ENCODE measurements at regions not wholly inside any gene's neighbourhood (a gene's known extent, or its start where the extent isn't known, plus 50 kb on each side); places are given as distances from the start of the nearest gene placed in this dataset.
"Not testable (repeated sequence)": the region's sequence is repeated elsewhere in the genome, so short reads cannot be mapped to it uniquely, and the experiment has no call there.

DNA sequence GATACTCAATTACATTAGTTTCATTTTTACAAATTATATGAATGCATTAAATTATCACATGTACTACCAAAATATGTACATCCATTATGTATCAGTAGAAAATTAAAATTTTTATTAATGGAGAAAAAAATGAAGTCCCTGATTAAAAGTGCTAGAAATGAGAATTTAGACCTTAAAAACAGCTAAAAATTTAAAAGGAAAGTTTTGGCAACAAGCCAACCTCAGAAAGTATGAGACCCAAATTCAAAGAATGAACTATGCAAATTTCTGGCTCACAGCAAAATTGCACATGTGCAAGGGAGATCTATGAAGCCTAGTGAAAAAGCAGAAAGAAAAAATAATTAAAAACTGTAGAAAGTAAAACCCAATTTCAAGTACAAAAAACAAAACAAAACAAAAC lies 725.1 kb upstream of the TPTE start:
- not testable (repeated sequence) for DNase-seq (ENCODE audit: low spot score); H3K27ac Mint-ChIP-seq

GRCh38 chr21:9807675-9808074 lies 713.7 kb upstream of the TPTE start:
- H3K4me1 ChIP-seq (ENCODE audit: insufficient read depth); H3K27me3 Mint-ChIP-seq (ENCODE audit: insufficient read depth, low read depth, poor library complexity); H3K4me1 Mint-ChIP-seq; H3K9me2 ChIP-seq (ENCODE audit: insufficient read depth); H3K27ac ChIP-seq (ENCODE audit: low read depth); H3K36me3 Mint-ChIP-seq (ENCODE audit: low read depth); H3K79me2 ChIP-seq (replicated peaks; ENCODE audit: insufficient read depth); DNase-seq (ENCODE audit: low spot score); H4K20me1 ChIP-seq (replicated peaks; ENCODE audit: insufficient read depth); H3K4me3 Mint-ChIP-seq; ATAC-seq; H3F3A ChIP-seq (replicated peaks; ENCODE audit: low read depth); H3K27ac Mint-ChIP-seq; H3K4me3 ChIP-seq; H3K36me3 ChIP-seq (ENCODE audit: insufficient read depth); H2AFZ ChIP-seq; H3K27me3 ChIP-seq (ENCODE audit: insufficient read depth); H3K4me2 ChIP-seq: not testable (repeated sequence)
- H3K9me3 Mint-ChIP-seq = peaks cover 26% of the 10 kb centered on the region

More for the DNA sequence above, 725.1 kb upstream of the TPTE start:
- H3K4me1 Mint-ChIP-seq; H3K27me3 ChIP-seq (ENCODE audit: insufficient read depth); H3K4me3 ChIP-seq; H4K20me1 ChIP-seq (replicated peaks; ENCODE audit: insufficient read depth); H3K9me2 ChIP-seq (ENCODE audit: insufficient read depth); H3K27ac ChIP-seq (ENCODE audit: low read depth); H3K4me3 Mint-ChIP-seq; H3K4me1 ChIP-seq (ENCODE audit: insufficient read depth); H3K27me3 Mint-ChIP-seq (ENCODE audit: insufficient read depth, low read depth, poor library complexity); H3F3A ChIP-seq (replicated peaks; ENCODE audit: low read depth); H3K4me2 ChIP-seq; ATAC-seq; H3K79me2 ChIP-seq (replicated peaks; ENCODE audit: insufficient read depth); H2AFZ ChIP-seq: not testable (repeated sequence)
- Mint-ChIP-seq H3K36me3 (ENCODE audit: low read depth) (peaks cover 46% of the 10 kb centered on the region), H3K9me3 (peaks cover 57% of the 10 kb centered on the region; the same call in 2 of the 3 replicates)
- peaks cover 42% of the 10 kb centered on the region for H3K36me3 ChIP-seq (ENCODE audit: insufficient read depth)

- H3K4me3 ChIP-seq, ATAC-seq: not testable (repeated sequence)
These were observed 710.0 kb upstream of the TPTE start for GRCh38 chr21:9811223-9812004.

GRCh38 chr21:9812507-9812906 lies 708.9 kb upstream of the TPTE start:
- ATAC-seq; H3K27ac ChIP-seq (ENCODE audit: low read depth); H3K36me3 Mint-ChIP-seq (ENCODE audit: low read depth); H3K4me3 ChIP-seq; H3K4me1 ChIP-seq (ENCODE audit: insufficient read depth); H3F3A ChIP-seq (replicated peaks; ENCODE audit: low read depth); H3K36me3 ChIP-seq (ENCODE audit: insufficient read depth); H2AFZ ChIP-seq; H3K4me1 Mint-ChIP-seq; H3K4me2 ChIP-seq; H3K4me3 Mint-ChIP-seq; H3K79me2 ChIP-seq (replicated peaks; ENCODE audit: insufficient read depth); H3K27ac Mint-ChIP-seq; H3K27me3 ChIP-seq (ENCODE audit: insufficient read depth); H4K20me1 ChIP-seq (replicated peaks; ENCODE audit: insufficient read depth); H3K9me2 ChIP-seq (ENCODE audit: insufficient read depth); DNase-seq (ENCODE audit: low spot score); H3K27me3 Mint-ChIP-seq (ENCODE audit: insufficient read depth, low read depth, poor library complexity): not testable (repeated sequence)
- H3K9me3 Mint-ChIP-seq = peaks cover 31% of the 10 kb centered on the region

More at GRCh38 chr21:9811223-9812004, 710.0 kb upstream of the TPTE start:
- H4K20me1 ChIP-seq (replicated peaks; ENCODE audit: insufficient read depth); H3F3A ChIP-seq (replicated peaks; ENCODE audit: low read depth); H3K4me1 ChIP-seq (ENCODE audit: insufficient read depth); H2AFZ ChIP-seq; H3K27me3 Mint-ChIP-seq (ENCODE audit: insufficient read depth, low read depth, poor library complexity); H3K79me2 ChIP-seq (replicated peaks; ENCODE audit: insufficient read depth); H3K36me3 ChIP-seq (ENCODE audit: insufficient read depth); H3K27ac Mint-ChIP-seq; H3K4me2 ChIP-seq; H3K4me1 Mint-ChIP-seq; H3K27ac ChIP-seq (ENCODE audit: low read depth); DNase-seq (ENCODE audit: low spot score); H3K9me2 ChIP-seq (ENCODE audit: insufficient read depth); H3K27me3 ChIP-seq (ENCODE audit: insufficient read depth); H3K36me3 Mint-ChIP-seq (ENCODE audit: low read depth); H3K4me3 Mint-ChIP-seq: not testable (repeated sequence)
- peaks cover 31% of the 10 kb centered on the region for H3K9me3 Mint-ChIP-seq

DNA sequence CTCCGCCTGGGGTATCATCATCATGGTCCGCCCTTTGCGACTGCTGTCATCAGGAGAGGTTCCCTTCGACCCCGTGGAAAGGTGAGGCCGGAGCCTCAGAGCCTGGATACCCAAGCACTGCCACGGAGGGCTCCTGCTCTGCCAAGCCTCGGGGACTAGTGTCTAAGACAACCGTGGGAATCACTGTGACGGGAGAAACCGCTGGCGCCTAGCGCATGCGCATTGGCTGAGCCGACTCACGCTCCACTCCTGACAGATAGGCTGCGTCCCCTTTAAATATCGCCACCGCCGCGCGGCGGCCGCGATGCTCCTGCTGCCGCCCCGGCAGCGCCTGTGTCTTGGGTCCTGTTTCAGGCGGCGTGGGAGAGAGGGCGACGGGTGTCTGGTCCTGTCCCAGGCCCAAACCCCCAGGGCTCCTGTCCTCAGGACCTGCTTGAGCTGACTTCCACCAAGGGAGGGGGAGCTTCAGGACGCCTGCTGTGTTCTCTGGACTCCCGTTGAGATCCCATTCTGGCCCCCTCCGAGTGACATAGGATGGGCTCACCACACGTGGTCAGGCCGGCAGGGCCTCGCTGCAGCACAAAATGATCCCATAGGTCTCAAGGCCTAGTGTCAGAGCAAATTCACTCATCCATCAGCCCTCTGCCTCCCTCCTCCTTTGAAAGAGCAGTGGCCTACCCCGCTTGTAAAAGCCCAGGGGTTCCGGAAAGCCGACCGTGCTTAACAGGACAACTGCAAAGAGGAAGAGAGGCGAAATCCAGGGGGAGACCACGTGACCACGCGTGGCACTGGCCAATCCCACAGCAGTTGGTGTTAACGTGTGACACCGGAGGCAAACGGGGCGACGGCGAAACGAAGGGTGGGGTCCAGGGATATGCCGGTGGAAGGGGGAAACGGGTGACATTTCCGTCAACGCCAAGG lies 707.2 kb upstream of the TPTE start:
- not testable (repeated sequence) for H3K79me2 ChIP-seq (replicated peaks; ENCODE audit: insufficient read depth); H3K9me2 ChIP-seq (ENCODE audit: insufficient read depth); H3K27ac ChIP-seq (ENCODE audit: low read depth); H3K4me1 ChIP-seq (ENCODE audit: insufficient read depth); H3K4me3 Mint-ChIP-seq; DNase-seq (ENCODE audit: low spot score); H3K27me3 Mint-ChIP-seq (ENCODE audit: insufficient read depth, low read depth, poor library complexity); H3K36me3 ChIP-seq (ENCODE audit: insufficient read depth); H3K27ac Mint-ChIP-seq; H3K27me3 ChIP-seq (ENCODE audit: insufficient read depth); H3F3A ChIP-seq (replicated peaks; ENCODE audit: low read depth); H3K4me3 ChIP-seq; H3K4me1 Mint-ChIP-seq; ATAC-seq; H3K36me3 Mint-ChIP-seq (ENCODE audit: low read depth); H2AFZ ChIP-seq; H4K20me1 ChIP-seq (replicated peaks; ENCODE audit: insufficient read depth); H3K4me2 ChIP-seq
- peaks cover 32% of the 10 kb centered on the region for H3K9me3 Mint-ChIP-seq

GRCh38 chr21:9815181-9815789 lies 706.1 kb upstream of the TPTE start:
- not testable (repeated sequence) for H3K36me3 Mint-ChIP-seq (ENCODE audit: low read depth); H3K4me1 Mint-ChIP-seq; H3K4me3 ChIP-seq; H3K4me2 ChIP-seq; DNase-seq (ENCODE audit: low spot score); H3K36me3 ChIP-seq (ENCODE audit: insufficient read depth); H2AFZ ChIP-seq; H3F3A ChIP-seq (replicated peaks; ENCODE audit: low read depth); H3K79me2 ChIP-seq (replicated peaks; ENCODE audit: insufficient read depth); H4K20me1 ChIP-seq (replicated peaks; ENCODE audit: insufficient read depth); H3K9me2 ChIP-seq (ENCODE audit: insufficient read depth); H3K27me3 Mint-ChIP-seq (ENCODE audit: insufficient read depth, low read depth, poor library complexity); H3K4me1 ChIP-seq (ENCODE audit: insufficient read depth); ATAC-seq; H3K27ac ChIP-seq (ENCODE audit: low read depth); H3K4me3 Mint-ChIP-seq; H3K27me3 ChIP-seq (ENCODE audit: insufficient read depth); H3K27ac Mint-ChIP-seq
- H3K9me3 Mint-ChIP-seq = peaks cover 30% of the 10 kb centered on the region
